WTC11 (cell line): ENCODE measurements at regions not wholly inside any gene's neighbourhood (a gene's known extent, or its start where the extent isn't known, plus 50 kb on each side); places are given as distances from the start of the nearest gene placed in this dataset.

ENCODE experiments used
- ATAC-seq: fragments of 200-7000 bp; cut with Tn5 transposase; 2 replicates; pipeline ENCODE4 v1.10.0; 2021; ENCODE audit warnings: mild to moderate bottlenecking, moderate library complexity
- CTCF ChIA-PET: fragments of 300-600 bp; sonication (Branson Sonifier 250); formaldehyde crosslinking; loops from one replicate; lab custom pipeline; 2021; ENCODE audit warnings: antibody characterized with exemption; lab: Charles Lee
- POLR2A ChIA-PET: fragments of 350-600 bp; sonication (Branson Sonifier 250); formaldehyde crosslinking; loops from one replicate; lab custom pipeline; 2021; ENCODE audit warnings: antibody characterized with exemption; lab: Charles Lee
- DNase-seq: peaks from one replicate; pipeline ENCODE4 v3.0.0; 2021; ENCODE audit warnings: low spot score
- H3K27ac Mint-ChIP-seq: 2 replicates; pipeline ENCODE4 v1.8.0; 2021; ENCODE audit warnings: mixed read lengths
- H3K27me3 Mint-ChIP-seq: 2 replicates; pipeline ENCODE4 v1.8.0; 2021; ENCODE audit warnings: low read depth, mild to moderate bottlenecking, moderate library complexity, mixed read lengths
- H3K36me3 Mint-ChIP-seq: 2 replicates; pipeline ENCODE4 v1.8.0; 2021; ENCODE audit warnings: mixed read lengths
- H3K4me1 Mint-ChIP-seq: 2 replicates; pipeline ENCODE4 v1.8.0; 2022; ENCODE audit warnings: mixed read lengths
- H3K4me3 Mint-ChIP-seq: 2 replicates; pipeline ENCODE4 v1.8.0; 2021; ENCODE audit warnings: mild to moderate bottlenecking, moderate library complexity, mixed read lengths
- H3K9me3 Mint-ChIP-seq: 2 replicates; pipeline ENCODE4 v1.8.0; 2021; ENCODE audit warnings: mixed read lengths
- AFF4 ChIP-seq: sonication (generic); formaldehyde crosslinking; IDR thresholded peaks from 2 replicates; pipeline ENCODE4 v1.8.1; 2023; ENCODE audit warnings: mild to moderate bottlenecking, missing genetic modification reagents, borderline replicate concordance
- AR ChIP-seq: fragments of 250-450 bp; sonication (Bioruptor Pico); IDR thresholded peaks from 2 replicates; pipeline ENCODE4 v1.9.0; 2021; ENCODE audit warnings: mild to moderate bottlenecking
- ATF6 ChIP-seq: sonication (generic); formaldehyde crosslinking; IDR thresholded peaks from 2 replicates; pipeline ENCODE4 v1.8.1; 2023; ENCODE audit warnings: mild to moderate bottlenecking, missing genetic modification reagents
- CBFB ChIP-seq: sonication (generic); formaldehyde crosslinking; IDR thresholded peaks from 2 replicates; pipeline ENCODE4 v1.8.1; 2022; ENCODE audit warnings: mild to moderate bottlenecking, low read depth, missing genetic modification reagents
- CTCF ChIP-seq: fragments of 200-600 bp; IDR thresholded peaks from 2 replicates; pipeline ENCODE4 v1.8.0; 2022; ENCODE audit warnings: antibody characterized with exemption
- FOXJ3 ChIP-seq: sonication (generic); formaldehyde crosslinking; IDR thresholded peaks from 2 replicates; pipeline ENCODE4 v1.9.0; 2021; ENCODE audit warnings: missing genetic modification reagents, mild to moderate bottlenecking, borderline replicate concordance
- IRF2 ChIP-seq: sonication (generic); formaldehyde crosslinking; IDR thresholded peaks from 2 replicates; pipeline ENCODE4 v1.8.0; 2022; ENCODE audit warnings: low read depth, missing genetic modification reagents, borderline replicate concordance
- JAZF1 ChIP-seq: fragments of 250-450 bp; sonication (Bioruptor Pico); IDR thresholded peaks from 2 replicates; pipeline ENCODE4 v1.9.0; 2021; ENCODE audit warnings: moderate library complexity, mild to moderate bottlenecking, inconsistent platforms
- MAX ChIP-seq: sonication (generic); formaldehyde crosslinking; IDR thresholded peaks from 2 replicates; pipeline ENCODE4 v1.8.0; 2022; ENCODE audit warnings: mild to moderate bottlenecking, missing genetic modification reagents
- MXD4 ChIP-seq: fragments of 250-450 bp; sonication (Bioruptor Pico); IDR thresholded peaks from 2 replicates; pipeline ENCODE4 v1.8.0; 2021; ENCODE audit warnings: mild to moderate bottlenecking, moderate library complexity, borderline replicate concordance
- NFATC4 ChIP-seq: fragments of 250-450 bp; sonication (Bioruptor Pico); IDR thresholded peaks from 2 replicates; pipeline ENCODE4 v1.9.0; 2021; ENCODE audit warnings: mild to moderate bottlenecking
- PREB ChIP-seq: sonication (generic); formaldehyde crosslinking; IDR thresholded peaks from 2 replicates; pipeline ENCODE4 v1.8.1; 2022; ENCODE audit warnings: mild to moderate bottlenecking, missing genetic modification reagents, moderate library complexity, borderline replicate concordance
- TP53 ChIP-seq: sonication (generic); formaldehyde crosslinking; IDR thresholded peaks from 2 replicates; pipeline ENCODE4 v1.8.1; 2023; ENCODE audit warnings: mild to moderate bottlenecking, missing genetic modification reagents
- ZNF138 ChIP-seq: sonication (generic); formaldehyde crosslinking; conservative IDR thresholded peaks from 2 replicates; pipeline ENCODE4 v1.8.1; 2022; ENCODE audit warnings: mild to moderate bottlenecking, moderate library complexity, missing genetic modification reagents
- ZNF232 ChIP-seq: sonication (generic); formaldehyde crosslinking; IDR thresholded peaks from 2 replicates; pipeline ENCODE4 v1.8.0; 2022; ENCODE audit warnings: mild to moderate bottlenecking, missing genetic modification reagents

- H3K27ac Mint-ChIP-seq: no peak overlapping the region
- ATAC-seq (no peak), DNase-seq (no peak)
- TF ChIP-seq PREB (CRISPR knock-in tag): no peak
- TF ChIP-seq JAZF1 (CRISPR knock-in tag): no peak
- TF ChIP-seq CTCF: no peak
- no peak for TF ChIP-seq MXD4 (CRISPR knock-in tag)
- TF ChIP-seq ZNF138 (CRISPR knock-in tag): no peak
- TF ChIP-seq FOXJ3: no peak
- H3K4me1 Mint-ChIP-seq: no peaks in the 10 kb centered on the region
- no peaks in the 10 kb centered on the region for H3K27me3 Mint-ChIP-seq
- ChIA-PET POLR2A (interaction anchor here (1.4 kb wide), 1 partner anchor 34 kb away, joined by 3 read pairs; no protein-coding TSS in a partner anchor), CTCF (no interaction called here)
- no peaks in the 10 kb centered on the region for H3K36me3 Mint-ChIP-seq
- H3K9me3 Mint-ChIP-seq: no peaks in the 10 kb centered on the region
- H3K4me3 Mint-ChIP-seq: no peak overlapping the region
Observed at GRCh38 chr16:61274211-61274610, 762.0 kb downstream of the CDH8 start.

GRCh38 chr16:61270726-61271125, 765.5 kb downstream of the CDH8 start:
- Mint-ChIP-seq H3K4me1 (no peaks in the 10 kb centered on the region), H3K27ac (no peak overlapping the region), H3K4me3 (no peak overlapping the region), H3K36me3 (no peaks in the 10 kb centered on the region), H3K9me3 (no peaks in the 10 kb centered on the region), H3K27me3 (no peaks in the 10 kb centered on the region)
- ATAC-seq: no peak
- no peak for DNase-seq
- POLR2A ChIA-PET: no interaction called here
- TF ChIP-seq ZNF232 (no peak), TP53 (CRISPR knock-in tag) (no peak), CBFB (CRISPR knock-in tag) (no peak), NFATC4 (no peak), CTCF (no peak), AFF4 (CRISPR knock-in tag) (no peak), ZNF138 (CRISPR knock-in tag) (no peak), ATF6 (no peak), AR (CRISPR knock-in tag) (no peak), MAX (CRISPR knock-in tag) (no peak), IRF2 (CRISPR knock-in tag) (no peak)
- CTCF ChIA-PET: no interaction called here
